ENCODE measurements at regions not wholly inside any gene's neighbourhood (a gene's known extent, or its start where the extent isn't known, plus 50 kb on each side); places are given as distances from the start of the nearest gene placed in this dataset.
A peak's percentile ranks its signal among the peaks of the same experiment; 100 is the strongest.

- peak; percentile 75 for DNase-seq (ENCODE audit: low read depth)
- no peak for TF ChIP-seq CTCF (conservative IDR thresholded peaks at IDR 0.05; ENCODE audit: low read depth, low read length)
- H3K4me3 ChIP-seq (ENCODE audit: low read depth, low read length): no peak overlapping the region
These were observed 50.8 kb upstream of the PTHLH start for GRCh38 chr12:28023156-28023887.

- TF ChIP-seq CTCF (conservative IDR thresholded peaks at IDR 0.05; ENCODE audit: low read depth, low read length): no peak
- no peak overlapping the region for H3K4me3 ChIP-seq (ENCODE audit: low read depth, low read length)
- DNase-seq (ENCODE audit: low read depth): peak; percentile 74
These were observed 51.9 kb upstream of the PTHLH start for GRCh38 chr12:28024231-28024995.

- no peak overlapping the region for H3K4me3 ChIP-seq (ENCODE audit: low read depth, low read length)
- no peak for TF ChIP-seq CTCF (conservative IDR thresholded peaks at IDR 0.05; ENCODE audit: low read depth, low read length)
- DNase-seq (ENCODE audit: low read depth): no peak
These were observed 53.4 kb upstream of the PTHLH start for GRCh38 chr12:28025821-28026505.

- TF ChIP-seq CTCF (conservative IDR thresholded peaks at IDR 0.05; ENCODE audit: low read depth, low read length): no peak
- no peak overlapping the region for H3K4me3 ChIP-seq (ENCODE audit: low read depth, low read length)
- no peak for DNase-seq (ENCODE audit: low read depth)
These were observed 54.2 kb upstream of the PTHLH start for GRCh38 chr12:28026701-28027100.

- TF ChIP-seq CTCF (conservative IDR thresholded peaks at IDR 0.05; ENCODE audit: low read depth, low read length): no peak
- no peak for DNase-seq (ENCODE audit: low read depth)
- H3K4me3 ChIP-seq (ENCODE audit: low read depth, low read length): no peak overlapping the region
These were observed 54.8 kb upstream of the PTHLH start for GRCh38 chr12:28027328-28027727.

GRCh38 chr12:28027947-28028724, 55.6 kb upstream of the PTHLH start:
- no peak for TF ChIP-seq CTCF (conservative IDR thresholded peaks at IDR 0.05; ENCODE audit: low read depth, low read length)
- DNase-seq (ENCODE audit: low read depth): no peak
- no peak overlapping the region for H3K4me3 ChIP-seq (ENCODE audit: low read depth, low read length)
